Heart left ventricle (tissue), 16 donors: ENCODE measurements at regions not wholly inside any gene's neighbourhood (a gene's known extent, or its start where the extent isn't known, plus 50 kb on each side); places are given as distances from the start of the nearest gene placed in this dataset.

ENCODE experiments used
- ATAC-seq, 4 donors: fragments of 200-7000 bp; cut with Tn5 transposase; one replicate each; pipeline ENCODE4 v1.9.1; 2020 to 2022; ENCODE audit warnings: moderate library complexity in 4 of 4, mild to moderate bottlenecking in 3 of 4, moderate number of reproducible peaks in 1 of 4
- DNase-seq, 5 donors: peaks; one replicate each; pipeline ENCODE4 v3.0.0-alpha.2; 2020
- H3K27ac ChIP-seq, 12 donors: fragments of 200-600 bp; sonication (generic) in 4 of 12; one replicate each; pipeline versions ENCODE4 v1.5.0 to v1.8.0; 2016 to 2022; ENCODE audit warnings: mild to moderate bottlenecking in 2 of 12
- H3K27me3 ChIP-seq, 9 donors: fragments of 200-600 bp; sonication (generic) in 2 of 9; one replicate each; pipeline versions ENCODE4 v1.5.1 to v1.8.0; 2016 to 2022; ENCODE audit warnings: mild to moderate bottlenecking in 3 of 9
- H3K36me3 ChIP-seq, 9 donors: fragments of 200-600 bp; sonication (generic) in 2 of 9; one replicate each; pipeline versions ENCODE4 v1.5.0 to v1.8.0; 2018 to 2022; ENCODE audit warnings: mild to moderate bottlenecking in 2 of 9
- H3K4me1 ChIP-seq, 12 donors: fragments of 200-600 bp; sonication (generic) in 4 of 12; one replicate each; pipeline versions ENCODE4 v1.5.0 to v1.8.0; 2016 to 2022; ENCODE audit warnings: mild to moderate bottlenecking in 3 of 12
- H3K4me3 ChIP-seq, 12 donors: fragments of 200-600 bp; sonication (generic) in 4 of 12; one replicate each; pipeline versions ENCODE4 v1.5.0 to v1.8.0; 2017 to 2022; ENCODE audit warnings: mild to moderate bottlenecking in 9 of 12, moderate library complexity in 4 of 12
- H3K9me3 ChIP-seq, 12 donors: fragments of 200-600 bp; sonication (generic) in 4 of 12; one replicate each; pipeline versions ENCODE4 v1.5.0 to v1.8.0; 2016 to 2022; ENCODE audit warnings: mild to moderate bottlenecking in 1 of 12
- CTCF ChIP-seq, 12 donors: fragments of 200-600 bp; sonication (generic) in 4 of 12; IDR thresholded peaks; one replicate each; pipeline versions ENCODE4 v1.5.0 to v1.8.0; 2018 to 2022; ENCODE audit warnings: antibody characterized with exemption in 12 of 12, mild to moderate bottlenecking in 5 of 12
- POLR2A ChIP-seq, 2 donors: fragments of 450-650 bp; IDR thresholded peaks; one replicate each; pipeline ENCODE4 v1.6.1; 2017; ENCODE audit warnings: antibody characterized with exemption in 2 of 2, mild to moderate bottlenecking in 2 of 2, moderate library complexity in 2 of 2
- WGBS, 4 donors: extraction: QIAGEN DNeasy Blood & Tissue Kit in 2 of 4; methylation state at CpG; one replicate each; pipeline versions ENCODE4 v1.1.5 to v1.1.7; 2013 to 2018; 5-methylcytosine and 5-hydroxymethylcytosine counted together
- intact Hi-C, 10 donors: fragments of 100-400 bp; cut with DNase I; formaldehyde crosslinking; loops; one replicate each; pipeline versions ENCODE4 v1.11.1 to v1.14.2; 2022
- donor health status: ischemic (EF 13 %, LVEDD 7.1; RV severe dilation, severe dysfunction).
- donor health status: healthy with polysubstance abuse.
- donor health status: DM: no; HTN: yes; CAD: no.
- donor health status: DM: no; HTN: no; CAD: no.
- donor health status: ischemic (EF 25% LVEDD 6.9; RV normal size, moderate dysfunction).
- donor health status: ischemic (EF 25% LVEDD 5.7; RV mildly dilated, moderate dysfunction).
- donor health status: healthy.
- donor health status: DM: yes; HTN: yes; CAD: no.
- donor health status: ischemic (EF 35%, LVEDD 5.7; RV mildly dilated, moderate dysfunction).
- donor health status: nonischemic (EF 11% LVEDD 7.7; RV severe dilation, severe dysfunction).
- donor health status: DM: yes; HTN: yes; CAD: no.
- donor health status: PGD.
- donor health status: ischemic (EF 29% LVEDD 5.4; RV normal size, mild dysfunction).
- donor health status: nonischemic (EF 23%, LVEDD 6.1; RV moderate dilation, normal function).

- no peaks in the 10 kb centered on the region for H3K4me1 ChIP-seq
- H3K36me3 ChIP-seq = no peaks in the 10 kb centered on the region
- WGBS, 4 donors = 10 to 16% (median 11%) methylated on average over 3 of the region's 3 CpGs
These were observed 326.6 kb downstream of the PHKB start for GRCh38 chr16:47787696-47788095.

GRCh38 chr16:47781673-47782072, 320.5 kb downstream of the PHKB start:
- Histone ChIP-seq H3K27me3 (no peaks in the 10 kb centered on the region), H3K4me1 (peaks cover 0 to 8% (median 0%) of the 10 kb centered on the region in 12 donors), H3K36me3 (no peaks in the 10 kb centered on the region), H3K27ac (no peak overlapping the region), H3K4me3 (no peak overlapping the region), H3K9me3 (no peaks in the 10 kb centered on the region)
- no peak for ATAC-seq
- no peak for DNase-seq
- intact Hi-C loops = no loop called here
- TF ChIP-seq CTCF (IDR thresholded peaks at IDR 0.05) (no peak), POLR2A (IDR thresholded peaks at IDR 0.05) (no peak)
- WGBS, 4 donors = 70 to 80% (median 75%) methylated on average over 5 of the region's 5 CpGs

More at GRCh38 chr16:47787696-47788095, 326.6 kb downstream of the PHKB start:
- no peak overlapping the region for H3K4me3 ChIP-seq
- intact Hi-C loops = no loop called here
- H3K27ac ChIP-seq = no peak overlapping the region
- DNase-seq = no peak
- H3K9me3 ChIP-seq = peaks cover 0 to 28% (median 10%) of the 10 kb centered on the region in 12 donors
- no peaks in the 10 kb centered on the region for H3K27me3 ChIP-seq
- TF ChIP-seq POLR2A (IDR thresholded peaks at IDR 0.05) (no peak), CTCF (IDR thresholded peaks at IDR 0.05) (no peak)
- no peak for ATAC-seq

GRCh38 chr16:47780213-47780875, 319.2 kb downstream of the PHKB start:
- 82 to 84% (median 84%) methylated on average over 8 of the region's 8 CpGs for WGBS, 4 donors
- Histone ChIP-seq H3K27ac (no peak overlapping the region), H3K36me3 (no peaks in the 10 kb centered on the region), H3K9me3 (no peaks in the 10 kb centered on the region), H3K4me3 (peak overlapping the region in 2 of 12 donors; percentile 40 to 52), H3K4me1 (peaks cover 0 to 8% (median 0%) of the 10 kb centered on the region in 12 donors), H3K27me3 (no peaks in the 10 kb centered on the region)
- DNase-seq (no peak), ATAC-seq (no peak)
- TF ChIP-seq CTCF (IDR thresholded peaks at IDR 0.05) (no peak), POLR2A (IDR thresholded peaks at IDR 0.05) (no peak)
- intact Hi-C loops = no loop called here

- no peaks in the 10 kb centered on the region for H3K36me3 ChIP-seq
- no peak for DNase-seq
- intact Hi-C loops = no loop called here
- TF ChIP-seq CTCF (IDR thresholded peaks at IDR 0.05) (no peak), POLR2A (IDR thresholded peaks at IDR 0.05) (no peak)
- 26 to 41% (median 30%) methylated on average over 4 to 7 of the region's 7 CpGs for WGBS, 4 donors
- H3K27me3 ChIP-seq = no peaks in the 10 kb centered on the region
- peak in 3 of 4 donors; percentile 14 to 50 (median 22) for ATAC-seq
- peak overlapping the region in 4 of 12 donors; percentile 17 to 59 (median 36) for H3K27ac ChIP-seq
- peaks cover 0 to 8% (median 0%) of the 10 kb centered on the region in 12 donors for H3K4me1 ChIP-seq
- no peaks in the 10 kb centered on the region for H3K9me3 ChIP-seq
- H3K4me3 ChIP-seq = peak overlapping the region in 10 of 12 donors; percentile 21 to 52 (median 42)
These were observed 318.3 kb downstream of the PHKB start for GRCh38 chr16:47779201-47780016.
